ENCODE measurements at regions not wholly inside any gene's neighbourhood (a gene's known extent, or its start where the extent isn't known, plus 50 kb on each side); places are given as distances from the start of the nearest gene placed in this dataset.
A peak's percentile ranks its signal among the peaks of the same experiment; 100 is the strongest.

GRCh38 chr4:128357286-128357685, 69.7 kb upstream of the PGRMC2 start:
- POLR2A ChIA-PET: no interaction called here
- H3K9me3 ChIP-seq (ENCODE audit: control insufficient read depth, insufficient read depth, low read length): no peaks in the 10 kb centered on the region
- CTCF ChIA-PET: no interaction called here
- H3K27me3 ChIP-seq (ENCODE audit: control insufficient read depth, insufficient read depth, low read length): no peaks in the 10 kb centered on the region
- H3K4me3 ChIP-seq (ENCODE audit: low read depth, low read length): no peak overlapping the region
- no peak overlapping the region for H3K27ac ChIP-seq (ENCODE audit: low read depth, low read length)
- TF ChIP-seq CTCF (IDR thresholded peaks at IDR 0.05; ENCODE audit: low read depth, low read length): no peak
- DNase-seq (ENCODE audit: low read depth, low spot score): no peak

GRCh38 chr4:128355305-128355704, 67.7 kb upstream of the PGRMC2 start:
- no peak for DNase-seq (ENCODE audit: low read depth, low spot score)
- ChIA-PET POLR2A (interaction anchor here (0.6 to 2.0 kb wide), 9 partner anchors 29 to 518 kb away, joined by 3 to 7 read pairs (median 3); partner anchors contain the start of gene PGRMC2), CTCF (no interaction called here)
- Histone ChIP-seq H3K9me3 (ENCODE audit: control insufficient read depth, insufficient read depth, low read length) (no peaks in the 10 kb centered on the region), H3K4me3 (ENCODE audit: low read depth, low read length) (no peak overlapping the region), H3K27ac (ENCODE audit: low read depth, low read length) (peak overlapping the region; percentile 86), H3K27me3 (ENCODE audit: control insufficient read depth, insufficient read depth, low read length) (no peaks in the 10 kb centered on the region)
- no peak for TF ChIP-seq CTCF (IDR thresholded peaks at IDR 0.05; ENCODE audit: low read depth, low read length)

GRCh38 chr4:128354205-128354821, 66.7 kb upstream of the PGRMC2 start:
- peak; percentile 89 for DNase-seq (ENCODE audit: low read depth, low spot score)
- Histone ChIP-seq H3K27ac (ENCODE audit: low read depth, low read length) (peak overlapping the region; percentile 99), H3K4me3 (ENCODE audit: low read depth, low read length) (no peak overlapping the region), H3K9me3 (ENCODE audit: control insufficient read depth, insufficient read depth, low read length) (no peaks in the 10 kb centered on the region), H3K27me3 (ENCODE audit: control insufficient read depth, insufficient read depth, low read length) (no peaks in the 10 kb centered on the region)
- TF ChIP-seq CTCF (IDR thresholded peaks at IDR 0.05; ENCODE audit: low read depth, low read length): no peak
- CTCF ChIA-PET: no interaction called here
- POLR2A ChIA-PET: interaction anchor here (0.6 to 2.0 kb wide), 13 partner anchors 16 to 519 kb away, joined by 3 to 7 read pairs (median 3); partner anchors contain the start of gene PGRMC2

- Histone ChIP-seq H3K4me3 (ENCODE audit: low read depth, low read length) (no peak overlapping the region), H3K27me3 (ENCODE audit: control insufficient read depth, insufficient read depth, low read length) (no peaks in the 10 kb centered on the region), H3K27ac (ENCODE audit: low read depth, low read length) (peak overlapping the region; percentile 99), H3K9me3 (ENCODE audit: control insufficient read depth, insufficient read depth, low read length) (no peaks in the 10 kb centered on the region)
- CTCF ChIA-PET: no interaction called here
- DNase-seq (ENCODE audit: low read depth, low spot score): no peak
- TF ChIP-seq CTCF (IDR thresholded peaks at IDR 0.05; ENCODE audit: low read depth, low read length): no peak
- POLR2A ChIA-PET: interaction anchor here (1.1 to 2.0 kb wide), 6 partner anchors 15 to 200 kb away, joined by 3 to 7 read pairs (median 4); partner anchors contain the start of gene PGRMC2
These were observed 66.2 kb upstream of the PGRMC2 start for GRCh38 chr4:128353791-128354190.

- Histone ChIP-seq H3K9me3 (ENCODE audit: control insufficient read depth, insufficient read depth, low read length) (no peaks in the 10 kb centered on the region), H3K27me3 (ENCODE audit: control insufficient read depth, insufficient read depth, low read length) (no peaks in the 10 kb centered on the region), H3K4me3 (ENCODE audit: low read depth, low read length) (no peak overlapping the region), H3K27ac (ENCODE audit: low read depth, low read length) (no peak overlapping the region)
- no peak for TF ChIP-seq CTCF (IDR thresholded peaks at IDR 0.05; ENCODE audit: low read depth, low read length)
- CTCF ChIA-PET: no interaction called here
- POLR2A ChIA-PET: no interaction called here
- no peak for DNase-seq (ENCODE audit: low read depth, low spot score)
These were observed 63.9 kb upstream of the PGRMC2 start for GRCh38 chr4:128351502-128351901.

Measured in AG04450 (cell line).